ENCODE measurements at regions not wholly inside any gene's neighbourhood (a gene's known extent, or its start where the extent isn't known, plus 50 kb on each side); places are given as distances from the start of the nearest gene placed in this dataset.
"Not testable (repeated sequence)": the region's sequence is repeated elsewhere in the genome, so short reads cannot be mapped to it uniquely, and the experiment has no call there.

GRCh38 chr6:164694386-164694785, 615.0 kb downstream of the C6orf118 start:
- TF ChIP-seq ZNF274 (IDR thresholded peaks at IDR 0.05; ENCODE audit: low read depth, low read length) = no peak
- no peak overlapping the region for H3K4me3 ChIP-seq (ENCODE audit: low read length)

GRCh38 chr6:164693944-164694343, 615.5 kb downstream of the C6orf118 start:
- no peak for TF ChIP-seq ZNF274 (IDR thresholded peaks at IDR 0.05; ENCODE audit: low read depth, low read length)
- H3K4me3 ChIP-seq (ENCODE audit: low read length) = no peak overlapping the region

- no peak overlapping the region for H3K4me3 ChIP-seq (ENCODE audit: low read length)
- TF ChIP-seq ZNF274 (IDR thresholded peaks at IDR 0.05; ENCODE audit: low read depth, low read length) = no peak
Observed at GRCh38 chr6:164692772-164693510, 616.5 kb downstream of the C6orf118 start.

DNA sequence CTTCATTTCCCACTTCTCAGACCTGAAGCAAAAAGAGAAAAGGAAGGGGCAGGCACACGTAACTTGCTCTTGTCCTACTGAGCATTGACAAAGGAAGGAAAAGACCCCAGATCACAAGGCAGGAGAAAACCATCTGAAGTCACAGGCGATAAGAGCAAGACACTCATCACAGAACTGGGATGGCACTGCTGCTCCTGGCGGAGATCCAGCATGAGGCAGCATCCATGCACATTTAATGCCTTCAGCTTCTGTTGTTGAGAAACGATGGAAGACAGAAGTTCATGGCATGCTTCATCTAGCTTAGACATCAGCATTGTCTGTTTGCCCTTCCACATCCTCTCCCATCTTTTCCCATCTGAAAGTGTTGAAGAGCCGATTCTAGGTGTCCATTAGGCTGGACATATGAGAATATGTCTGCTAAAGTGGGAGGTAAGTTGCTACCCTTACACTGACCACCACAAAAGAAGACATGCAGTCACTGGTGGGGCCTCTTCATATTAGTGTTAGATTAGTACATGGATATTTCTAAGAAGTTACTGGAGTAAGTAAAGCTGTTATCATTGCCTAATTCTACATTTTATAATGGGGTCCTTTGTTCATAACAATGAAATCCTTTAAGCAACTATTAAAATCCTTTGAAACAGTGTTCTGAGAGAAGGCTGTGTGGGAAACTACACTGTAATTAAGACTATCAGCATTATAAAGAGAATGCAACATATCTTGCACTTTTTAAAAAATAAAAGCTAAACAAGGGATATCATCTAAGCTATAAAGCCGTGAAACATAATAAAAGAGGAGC, 618.5 kb downstream of the C6orf118 start:
- no peak overlapping the region for H3K4me3 ChIP-seq (ENCODE audit: low read length)
- no peak for TF ChIP-seq ZNF274 (IDR thresholded peaks at IDR 0.05; ENCODE audit: low read depth, low read length)

DNA sequence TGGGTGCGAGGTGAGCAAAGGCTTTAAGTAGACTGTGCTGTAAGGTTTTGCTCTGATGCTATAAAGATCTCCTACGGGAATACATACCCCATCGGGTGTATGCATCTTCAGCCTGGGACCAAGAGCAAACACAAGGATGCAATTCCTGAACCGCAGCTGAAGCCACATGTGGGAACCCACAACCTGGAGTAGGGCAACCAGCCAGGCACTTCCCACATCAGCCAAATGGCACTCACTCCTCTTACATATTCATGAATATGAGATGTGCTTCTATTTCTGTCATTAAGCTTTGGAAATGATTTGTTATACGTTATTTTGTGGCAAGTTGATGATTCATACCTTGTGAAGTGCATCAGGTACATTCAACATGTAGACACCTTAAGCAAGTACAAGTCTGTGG, 619.2 kb downstream of the C6orf118 start:
- no peak for TF ChIP-seq ZNF274 (IDR thresholded peaks at IDR 0.05; ENCODE audit: low read depth, low read length)
- no peak overlapping the region for H3K4me3 ChIP-seq (ENCODE audit: low read length)

GRCh38 chr6:164665328-164665727, 644.1 kb downstream of the C6orf118 start:
- H3K4me3 ChIP-seq (ENCODE audit: low read length) = no peak overlapping the region
- no peak for TF ChIP-seq ZNF274 (IDR thresholded peaks at IDR 0.05; ENCODE audit: low read depth, low read length)

- H3K4me3 ChIP-seq (ENCODE audit: low read length) = no peak overlapping the region
- no peak for TF ChIP-seq ZNF274 (IDR thresholded peaks at IDR 0.05; ENCODE audit: low read depth, low read length)
Observed at GRCh38 chr6:164663634-164664033, 645.8 kb downstream of the C6orf118 start.

GRCh38 chr6:164661716-164662115, 647.7 kb downstream of the C6orf118 start:
- no peak for TF ChIP-seq ZNF274 (IDR thresholded peaks at IDR 0.05; ENCODE audit: low read depth, low read length)
- H3K4me3 ChIP-seq (ENCODE audit: low read length) = no peak overlapping the region

DNA sequence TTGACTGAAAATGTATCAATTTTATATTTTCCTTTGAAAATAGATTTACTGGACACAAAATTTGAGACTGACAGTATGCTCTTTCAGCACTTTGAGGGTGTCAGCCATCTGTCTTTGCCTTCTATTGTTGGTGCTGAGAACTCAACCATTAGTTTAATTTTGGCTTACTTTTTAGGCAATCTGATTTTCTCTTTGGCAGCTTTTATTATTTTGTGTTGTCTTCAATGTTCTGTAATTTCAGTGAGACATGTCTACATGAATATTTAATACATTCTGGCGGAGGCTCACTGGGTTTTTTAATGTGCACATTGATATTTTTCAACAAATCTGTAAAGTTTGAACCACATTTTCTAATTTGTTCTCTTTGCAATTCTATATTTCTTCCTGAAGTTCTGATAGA, 648.6 kb downstream of the C6orf118 start:
- no peak overlapping the region for H3K4me3 ChIP-seq (ENCODE audit: low read length)
- no peak for TF ChIP-seq ZNF274 (IDR thresholded peaks at IDR 0.05; ENCODE audit: low read depth, low read length)

DNA sequence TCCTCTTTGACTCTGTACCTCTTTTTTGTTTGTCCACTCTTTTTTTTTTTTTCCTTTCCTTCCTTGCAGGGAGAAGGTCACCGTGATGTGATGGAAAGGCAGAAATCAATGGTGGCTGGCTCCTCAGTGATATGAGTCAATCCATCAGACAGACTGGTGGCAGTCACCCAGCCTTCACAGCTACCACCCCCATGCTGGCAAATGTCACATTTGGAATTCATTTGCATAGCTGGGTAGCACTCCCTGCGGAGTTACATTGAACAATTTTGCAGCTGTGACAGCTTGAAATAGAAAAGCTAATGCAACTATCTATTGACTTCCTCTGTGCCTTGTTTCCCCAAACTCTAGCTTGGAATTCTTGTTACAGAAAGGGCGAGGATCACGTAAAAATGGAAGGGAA, 668.4 kb downstream of the C6orf118 start:
- no peak for TF ChIP-seq ZNF274 (IDR thresholded peaks at IDR 0.05; ENCODE audit: low read depth, low read length)
- H3K4me3 ChIP-seq (ENCODE audit: low read length) = no peak overlapping the region

DNA sequence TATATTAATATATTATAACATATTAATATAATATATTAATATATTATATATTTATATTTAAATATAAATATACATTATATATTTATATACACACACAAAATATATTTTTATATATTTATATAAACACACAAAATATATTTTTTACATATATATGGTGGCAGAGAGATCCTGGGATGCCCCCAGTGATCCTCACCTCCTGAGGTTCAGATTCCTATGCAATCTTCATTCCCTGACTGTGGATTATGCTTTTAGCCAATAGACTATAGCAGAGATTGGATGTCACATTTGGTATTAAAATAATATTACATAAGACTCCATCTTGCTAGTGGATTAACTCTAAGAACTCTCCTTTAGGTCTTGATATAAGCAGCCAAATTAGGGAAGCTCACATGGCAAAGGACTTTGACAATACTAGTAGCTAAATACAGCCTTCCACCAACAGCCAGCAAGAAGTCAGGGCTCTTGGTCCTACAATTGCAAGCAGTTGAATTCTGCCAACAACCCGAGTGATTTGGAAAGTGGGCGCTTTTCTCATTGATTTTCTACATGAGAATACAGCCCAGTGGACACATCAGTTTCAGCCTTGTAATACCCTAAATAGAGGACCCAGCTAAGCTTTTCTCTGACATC, 681.0 kb downstream of the C6orf118 start:
- TF ChIP-seq ZNF274 (IDR thresholded peaks at IDR 0.05; ENCODE audit: low read depth, low read length) = no peak
- no peak overlapping the region for H3K4me3 ChIP-seq (ENCODE audit: low read length)

GRCh38 chr6:164616917-164617524, 692.4 kb downstream of the C6orf118 start:
- H3K4me3 ChIP-seq (ENCODE audit: low read length) = no peak overlapping the region
- TF ChIP-seq ZNF274 (IDR thresholded peaks at IDR 0.05; ENCODE audit: low read depth, low read length) = no peak

DNA sequence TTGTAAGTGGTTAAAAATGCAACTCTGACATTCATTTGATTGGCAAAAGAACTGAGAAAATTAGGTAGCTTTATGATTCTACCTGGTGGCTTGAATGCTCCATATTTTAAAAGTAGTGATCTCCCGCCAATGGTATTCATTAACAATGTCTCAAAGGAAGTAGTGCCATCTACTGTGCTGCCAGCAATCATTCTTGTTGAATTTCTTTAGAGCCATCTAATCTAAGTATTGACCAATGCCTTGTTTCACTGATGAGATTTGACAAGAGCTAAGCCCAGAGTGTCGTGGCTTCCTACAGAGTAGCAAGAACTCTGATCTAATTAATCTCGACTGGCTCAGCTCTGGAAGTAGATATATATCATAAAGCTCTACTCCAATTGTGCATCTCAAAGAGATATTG, 696.7 kb downstream of the C6orf118 start:
- no peak for TF ChIP-seq ZNF274 (IDR thresholded peaks at IDR 0.05; ENCODE audit: low read depth, low read length)
- no peak overlapping the region for H3K4me3 ChIP-seq (ENCODE audit: low read length)

- H3K4me3 ChIP-seq (ENCODE audit: low read length) = not testable (repeated sequence)
Observed at GRCh38 chr6:164610859-164611258, 698.5 kb downstream of the C6orf118 start.

- H3K4me3 ChIP-seq (ENCODE audit: low read length) = not testable (repeated sequence)
Observed at GRCh38 chr6:164602415-164602814, 707.0 kb downstream of the C6orf118 start.
